DOHH2 (cell line): ENCODE measurements at regions not wholly inside any gene's neighbourhood (a gene's known extent, or its start where the extent isn't known, plus 50 kb on each side); places are given as distances from the start of the nearest gene placed in this dataset.
A peak's percentile ranks its signal among the peaks of the same experiment; 100 is the strongest.
"Not testable (repeated sequence)": the region's sequence is repeated elsewhere in the genome, so short reads cannot be mapped to it uniquely, and the experiment has no call there.

ENCODE experiments used
- H3F3A ChIP-seq: fragments of 200-600 bp; sonication (generic), shearing (Covaris generic); 2 replicates; pipeline ENCODE4 v1.6.0; 2016; ENCODE audit warnings: antibody characterized with exemption, mild to moderate bottlenecking; ENCODE audit not compliant: control insufficient read depth, insufficient read depth
- H3K27ac ChIP-seq: fragments of 200-600 bp; sonication (generic); 2 replicates; pipeline ENCODE4 v1.5.1; 2014; ENCODE audit warnings: low read depth, mild to moderate bottlenecking, low read length, moderate library complexity
- H3K27me3 ChIP-seq: fragments of 200-600 bp; sonication (generic); 2 replicates; pipeline ENCODE4 v1.6.1; 2014; ENCODE audit warnings: mild to moderate bottlenecking, low read length, mixed read lengths; ENCODE audit not compliant: control insufficient read depth
- H3K36me3 ChIP-seq: fragments of 200-600 bp; sonication (generic); 2 replicates; pipeline ENCODE4 v1.6.1; 2014; ENCODE audit warnings: mild to moderate bottlenecking, low read length, moderate library complexity, mixed read lengths; ENCODE audit not compliant: control insufficient read depth
- H3K4me1 ChIP-seq: fragments of 200-600 bp; sonication (generic); 2 replicates; pipeline ENCODE4 v1.6.1; 2014; ENCODE audit warnings: mild to moderate bottlenecking, low read length, mixed read lengths; ENCODE audit not compliant: control insufficient read depth
- H3K4me2 ChIP-seq: fragments of 200-600 bp; sonication (generic); 2 replicates; pipeline ENCODE4 v1.6.0; 2014; ENCODE audit warnings: mild to moderate bottlenecking, low read length, moderate library complexity
- H3K4me3 ChIP-seq: fragments of 200-600 bp; sonication (generic); 2 replicates; pipeline ENCODE4 v1.5.1; 2014; ENCODE audit warnings: mild to moderate bottlenecking, low read length, mixed read lengths
- H3K79me2 ChIP-seq: fragments of 200-600 bp; sonication (generic); 2 replicates; pipeline ENCODE4 v1.6.1; 2014; ENCODE audit warnings: mild to moderate bottlenecking, low read length, mixed read lengths; ENCODE audit not compliant: control insufficient read depth
- H3K9me2 ChIP-seq: fragments of 200-600 bp; sonication (generic); replicated peaks from 2 replicates; pipeline ENCODE4 v1.6.1; 2014; ENCODE audit warnings: mild to moderate bottlenecking, low read length, mixed read lengths; ENCODE audit not compliant: control insufficient read depth
- H3K9me3 ChIP-seq: fragments of 200-600 bp; sonication (generic); 2 replicates; pipeline ENCODE4 v1.6.1; 2014; ENCODE audit warnings: antibody characterized with exemption, low read length, mixed read lengths; ENCODE audit not compliant: control insufficient read depth, insufficient read depth
- H4K20me1 ChIP-seq: fragments of 200-600 bp; sonication (generic); 2 replicates; pipeline ENCODE4 v1.6.0; 2014; ENCODE audit warnings: low read depth, mild to moderate bottlenecking, antibody characterized with exemption, low read length, moderate library complexity; ENCODE audit not compliant: control insufficient read depth, insufficient read depth
- EZH2phosphoT487 ChIP-seq: fragments of 200-600 bp; sonication (generic); IDR thresholded peaks from 2 replicates; pipeline ENCODE4 v1.6.1; 2017; ENCODE audit warnings: borderline replicate concordance, mild to moderate bottlenecking, antibody characterized with exemption, low read length, moderate library complexity, mixed read lengths
- TF ChIP-seq, protein P1 (sequence below): fragments of 200-600 bp; sonication (generic); IDR thresholded peaks from one replicate; pipeline ENCODE4 v1.5.1; 2014; ENCODE audit warnings: antibody characterized with exemption, mild to moderate bottlenecking, low read depth, low read length; ENCODE audit not compliant: poor library complexity, severe bottlenecking

- Histone ChIP-seq H3F3A (peaks cover 5% of the 10 kb centered on the region), H3K4me3 (peak overlapping the region; percentile 66), H3K4me1 (peaks cover 25% of the 10 kb centered on the region), H3K27me3 (peaks cover 5% of the 10 kb centered on the region; the same call in 1 of the 2 replicates), H3K4me2 (peak overlapping the region; percentile 86), H3K27ac (peak overlapping the region; percentile 80), H3K79me2 (no peaks in the 10 kb centered on the region), H3K9me2 (no peaks in the 10 kb centered on the region), H3K9me3 (no peaks in the 10 kb centered on the region), H4K20me1 (no peaks in the 10 kb centered on the region), H3K36me3 (no peaks in the 10 kb centered on the region)
- no peak for TF ChIP-seq EZH2phosphoT487
- TF ChIP-seq, protein P1, sequence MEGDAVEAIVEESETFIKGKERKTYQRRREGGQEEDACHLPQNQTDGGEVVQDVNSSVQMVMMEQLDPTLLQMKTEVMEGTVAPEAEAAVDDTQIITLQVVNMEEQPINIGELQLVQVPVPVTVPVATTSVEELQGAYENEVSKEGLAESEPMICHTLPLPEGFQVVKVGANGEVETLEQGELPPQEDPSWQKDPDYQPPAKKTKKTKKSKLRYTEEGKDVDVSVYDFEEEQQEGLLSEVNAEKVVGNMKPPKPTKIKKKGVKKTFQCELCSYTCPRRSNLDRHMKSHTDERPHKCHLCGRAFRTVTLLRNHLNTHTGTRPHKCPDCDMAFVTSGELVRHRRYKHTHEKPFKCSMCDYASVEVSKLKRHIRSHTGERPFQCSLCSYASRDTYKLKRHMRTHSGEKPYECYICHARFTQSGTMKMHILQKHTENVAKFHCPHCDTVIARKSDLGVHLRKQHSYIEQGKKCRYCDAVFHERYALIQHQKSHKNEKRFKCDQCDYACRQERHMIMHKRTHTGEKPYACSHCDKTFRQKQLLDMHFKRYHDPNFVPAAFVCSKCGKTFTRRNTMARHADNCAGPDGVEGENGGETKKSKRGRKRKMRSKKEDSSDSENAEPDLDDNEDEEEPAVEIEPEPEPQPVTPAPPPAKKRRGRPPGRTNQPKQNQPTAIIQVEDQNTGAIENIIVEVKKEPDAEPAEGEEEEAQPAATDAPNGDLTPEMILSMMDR: no peak
Observed at GRCh38 chr12:11497995-11498394, 102.6 kb upstream of the PRB2 start.

- not testable (repeated sequence) for H4K20me1 ChIP-seq, H3K79me2 ChIP-seq, H3K36me3 ChIP-seq, H3K9me2 ChIP-seq, H3K9me3 ChIP-seq, H3K27me3 ChIP-seq, H3F3A ChIP-seq
- H3K4me3 ChIP-seq: peak overlapping the region; percentile 66
- peak overlapping the region; percentile 80 for H3K27ac ChIP-seq
- peak overlapping the region; percentile 86 for H3K4me2 ChIP-seq
- H3K4me1 ChIP-seq: peaks cover 25% of the 10 kb centered on the region
- TF ChIP-seq, protein P1: peak; percentile 64
Observed at GRCh38 chr12:11498574-11498973, 103.2 kb upstream of the PRB2 start.

- no peaks in the 10 kb centered on the region for H3K9me3 ChIP-seq
- no peaks in the 10 kb centered on the region for H3K9me2 ChIP-seq
- H3K27me3 ChIP-seq: peaks cover 7% of the 10 kb centered on the region; the same call in 1 of the 2 replicates
- H3K27ac ChIP-seq: no peak overlapping the region
- no peaks in the 10 kb centered on the region for H3K36me3 ChIP-seq
- H4K20me1 ChIP-seq: no peaks in the 10 kb centered on the region
- H3F3A ChIP-seq: peaks cover 5% of the 10 kb centered on the region
- H3K4me3 ChIP-seq: no peak overlapping the region
- TF ChIP-seq EZH2phosphoT487: no peak
- TF ChIP-seq, protein P1: no peak
- H3K4me1 ChIP-seq: peaks cover 25% of the 10 kb centered on the region
- H3K4me2 ChIP-seq: no peak overlapping the region
- no peaks in the 10 kb centered on the region for H3K79me2 ChIP-seq
Observed at GRCh38 chr12:11499806-11500187, 104.4 kb upstream of the PRB2 start.
